HepG2 (cell line): ENCODE measurements at regions not wholly inside any gene's neighbourhood (a gene's known extent, or its start where the extent isn't known, plus 50 kb on each side); places are given as distances from the start of the nearest gene placed in this dataset.

Experiments used
- ATAC-seq: fragments of 200-7000 bp; cut with Tn5 transposase; 3 replicates; pipeline ENCODE4 v1.9.1; 2020; ENCODE audit warnings: mild to moderate bottlenecking, moderate library complexity
- BruUV-seq: library from RNA; stranded (reverse); fragments of 400-500 nt; replicated peaks from 2 replicates; lab custom pipeline; 2021; lab: Mats Ljungman, UMichigan
- CTCF ChIA-PET: fragments of 300-600 bp; formaldehyde crosslinking; extraction: SDS; loops from one replicate; lab custom pipeline; 2021; ENCODE audit warnings: low total read pairs, inconsistent platforms, low intra/inter-chr PET ratio; lab: Yijun Ruan, JAX
- POLR2A ChIA-PET: fragments of 350-600 bp; sonication (Branson Sonifier 250); formaldehyde crosslinking; loops from one replicate; lab custom pipeline; 2020; ENCODE audit warnings: antibody characterized with exemption, inconsistent platforms; lab: Yijun Ruan, JAX
- DNase-seq: peaks from one replicate; pipeline ENCODE4 v3.0.0-alpha.2; 2015; ENCODE audit warnings: low spot score
- FAIRE-seq: peaks from 3 replicates; lab custom pipeline; 2011; peaks lifted over from hg19 to GRCh38; lab: Jason Lieb, UNC
- H2AFZ ChIP-seq: one replicate; pipeline ENCODE4 v1.6.1; 2011; ENCODE audit warnings: low read length, inconsistent platforms
- H3K27ac ChIP-seq: fragments of 300-600 bp; 3 replicates; pipeline ENCODE4 v1.8.0; 2011; ENCODE audit warnings: mixed run types, mild to moderate bottlenecking, mixed read lengths, low read length, inconsistent platforms; ENCODE audit not compliant: insufficient read depth; ENCODE audit errors: extremely low read length
- H3K27me3 ChIP-seq, 2 experiments: fragments of 200-600 bp in 1 of 2; 2 replicates in 1 of 2; 3 replicates in 1 of 2; pipeline versions ENCODE4 v1.6.0 to v1.8.0; 2011; ENCODE audit warnings: low read length in 2 of 2, mild to moderate bottlenecking in 2 of 2, moderate library complexity in 2 of 2, inconsistent platforms in 1 of 2; ENCODE audit not compliant: insufficient read depth in 2 of 2, control insufficient read depth in 1 of 2
- H3K36me3 ChIP-seq, 2 experiments: fragments of 200-600 bp in 1 of 2; replicated peaks in 1 of 2; 2 replicates in 1 of 2; 3 replicates in 1 of 2; pipeline versions ENCODE4 v1.5.1 to v1.8.0; 2011; ENCODE audit warnings: low read length in 2 of 2, inconsistent platforms in 1 of 2; ENCODE audit not compliant: insufficient read depth in 2 of 2, control insufficient read depth in 1 of 2
- H3K4me1 ChIP-seq: 2 replicates; pipeline ENCODE4 v1.5.1; 2012; ENCODE audit warnings: low read length, inconsistent platforms; ENCODE audit not compliant: insufficient read depth
- H3K4me2 ChIP-seq: 2 replicates; pipeline ENCODE4 v1.6.0; 2011; ENCODE audit warnings: low read depth, low read length, inconsistent platforms
- H3K4me3 ChIP-seq, 3 experiments: fragments of 200-600 bp in 1 of 3; sonication (generic), shearing (Covaris generic) in 1 of 3; replicated peaks in 1 of 3; 2 replicates each; pipeline ENCODE4 v1.5.1; 2011 to 2016; ENCODE audit warnings: low read length in 3 of 3, inconsistent platforms in 2 of 3, low read depth in 2 of 3, mild to moderate bottlenecking in 2 of 3, control low read depth in 1 of 3, mixed read lengths in 1 of 3; ENCODE audit not compliant: insufficient read depth in 1 of 3
- H3K79me2 ChIP-seq: one replicate; pipeline ENCODE4 v1.6.1; 2011; ENCODE audit warnings: low read length, inconsistent platforms; ENCODE audit not compliant: insufficient read depth
- H3K9ac ChIP-seq: 2 replicates; pipeline ENCODE4 v1.6.0; 2011; ENCODE audit warnings: mild to moderate bottlenecking, low read depth, low read length, inconsistent platforms; ENCODE audit not compliant: insufficient read depth
- H3K9me3 ChIP-seq: 2 replicates; pipeline ENCODE4 v1.5.1; 2012; ENCODE audit warnings: mild to moderate bottlenecking, low read length
- H4K20me1 ChIP-seq: 2 replicates; pipeline ENCODE4 v1.6.0; 2011; ENCODE audit warnings: inconsistent platforms, mild to moderate bottlenecking, low read length, moderate library complexity; ENCODE audit not compliant: insufficient read depth
- DDIT3 ChIP-seq: sonication (generic); formaldehyde crosslinking; IDR thresholded peaks from 2 replicates; pipeline ENCODE4 v1.4.0; 2020; ENCODE audit warnings: mild to moderate bottlenecking, missing genetic modification reagents
- FOXO1 ChIP-seq: sonication (generic); formaldehyde crosslinking; IDR thresholded peaks from 2 replicates; pipeline ENCODE4 v1.4.0; 2020; ENCODE audit warnings: missing genetic modification reagents
- IKZF5 ChIP-seq: IDR thresholded peaks from 2 replicates; pipeline ENCODE4 v1.6.1; 2018; ENCODE audit warnings: missing genetic modification reagents, mild to moderate bottlenecking, missing compliant biosample characterization
- IRF1 ChIP-seq: sonication (generic); formaldehyde crosslinking; IDR thresholded peaks from 2 replicates; pipeline ENCODE4 v1.4.0; 2020; ENCODE audit warnings: low read depth, mild to moderate bottlenecking, missing genetic modification reagents
- JDP2 ChIP-seq: sonication (generic); formaldehyde crosslinking; IDR thresholded peaks from 2 replicates; pipeline ENCODE4 v1.8.1; 2022; ENCODE audit warnings: missing genetic modification reagents, borderline replicate concordance
- KLF6 ChIP-seq: IDR thresholded peaks from 2 replicates; pipeline ENCODE4 v1.8.0; 2016; ENCODE audit warnings: missing biosample characterization, missing genetic modification reagents
- MXD4 ChIP-seq: IDR thresholded peaks from 2 replicates; pipeline ENCODE4 v1.6.1; 2016; ENCODE audit warnings: mild to moderate bottlenecking, missing biosample characterization, missing genetic modification reagents
- TOPORS ChIP-seq: sonication (generic); formaldehyde crosslinking; IDR thresholded peaks from 2 replicates; pipeline ENCODE4 v1.8.0; 2023; ENCODE audit warnings: mild to moderate bottlenecking, missing genetic modification reagents
- YY1 ChIP-seq: IDR thresholded peaks from 2 replicates; pipeline ENCODE4 v1.6.1; 2011; ENCODE audit warnings: low read length, low read depth, moderate library complexity, mild to moderate bottlenecking; ENCODE audit not compliant: insufficient read depth, insufficient replicate concordance
- ZNF235 ChIP-seq: sonication (generic); formaldehyde crosslinking; IDR thresholded peaks from 2 replicates; pipeline ENCODE4 v1.8.1; 2023; ENCODE audit warnings: mild to moderate bottlenecking, missing genetic modification reagents, borderline replicate concordance
- ZNF260 ChIP-seq: sonication (generic); formaldehyde crosslinking; IDR thresholded peaks from 2 replicates; pipeline ENCODE4 v1.4.0; 2020; ENCODE audit warnings: missing genetic modification reagents, low read depth, mild to moderate bottlenecking, borderline replicate concordance
- ZNF784 ChIP-seq: sonication (generic); formaldehyde crosslinking; IDR thresholded peaks from 2 replicates; pipeline ENCODE4 v1.5.1; 2020; ENCODE audit warnings: missing genetic modification reagents, mild to moderate bottlenecking, borderline replicate concordance
- WGBS: methylation state at CpG from one replicate; pipeline ENCODE4 v1.1.6; 2017; ENCODE audit warnings: low lambda C conversion rate; 5-methylcytosine and 5-hydroxymethylcytosine counted together
- in situ Hi-C: cut with HindIII; loops from 2 replicates; pipeline ENCODE4 v1.10.0; 2017; ENCODE audit warnings: low pct_unique_long_range_greater_than_20kb; ENCODE audit not compliant: extremely low pct_ligation_motif_present
- intact Hi-C: fragments of 100-400 bp; cut with micrococcal nuclease; formaldehyde crosslinking; loops from one replicate; pipeline ENCODE4 v1.10.0; 2022; ENCODE audit not compliant: unreplicated experiment
- TF ChIP-seq, protein P1 (sequence below): sonication (generic); formaldehyde crosslinking; conservative IDR thresholded peaks from 2 replicates; pipeline ENCODE4 v1.4.0; 2020; ENCODE audit warnings: missing genetic modification reagents
- TF ChIP-seq, protein P2 (sequence below): sonication (generic); formaldehyde crosslinking; IDR thresholded peaks from 2 replicates; pipeline ENCODE4 v1.8.1; 2023; ENCODE audit warnings: mild to moderate bottlenecking, missing genetic modification reagents
- TF ChIP-seq, protein P3 (sequence below): sonication (generic); formaldehyde crosslinking; IDR thresholded peaks from 2 replicates; pipeline ENCODE4 v1.8.1; 2023; ENCODE audit warnings: missing genetic modification reagents, mild to moderate bottlenecking, borderline replicate concordance

DNA sequence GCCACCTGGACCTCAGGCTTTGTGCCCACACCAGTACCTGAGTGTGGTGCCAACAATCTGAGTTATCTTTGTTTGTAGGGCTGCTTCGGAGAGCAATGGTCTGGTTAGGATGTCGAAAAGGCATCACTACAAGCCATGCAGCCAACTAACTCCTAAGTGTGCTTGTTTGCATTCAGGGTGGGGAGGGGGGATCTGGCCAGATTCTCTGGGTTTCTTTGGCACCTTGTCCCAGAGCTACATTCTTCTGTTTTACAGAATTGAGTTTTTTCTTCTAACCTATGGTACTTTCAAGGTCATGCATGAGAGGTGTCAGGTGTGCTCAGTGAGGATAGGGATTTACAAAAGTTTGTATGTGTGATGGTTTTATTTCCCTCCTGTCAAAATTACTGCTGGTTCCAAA is 391.4 kb upstream of the RARB start (continued):
- TF ChIP-seq, protein P1, sequence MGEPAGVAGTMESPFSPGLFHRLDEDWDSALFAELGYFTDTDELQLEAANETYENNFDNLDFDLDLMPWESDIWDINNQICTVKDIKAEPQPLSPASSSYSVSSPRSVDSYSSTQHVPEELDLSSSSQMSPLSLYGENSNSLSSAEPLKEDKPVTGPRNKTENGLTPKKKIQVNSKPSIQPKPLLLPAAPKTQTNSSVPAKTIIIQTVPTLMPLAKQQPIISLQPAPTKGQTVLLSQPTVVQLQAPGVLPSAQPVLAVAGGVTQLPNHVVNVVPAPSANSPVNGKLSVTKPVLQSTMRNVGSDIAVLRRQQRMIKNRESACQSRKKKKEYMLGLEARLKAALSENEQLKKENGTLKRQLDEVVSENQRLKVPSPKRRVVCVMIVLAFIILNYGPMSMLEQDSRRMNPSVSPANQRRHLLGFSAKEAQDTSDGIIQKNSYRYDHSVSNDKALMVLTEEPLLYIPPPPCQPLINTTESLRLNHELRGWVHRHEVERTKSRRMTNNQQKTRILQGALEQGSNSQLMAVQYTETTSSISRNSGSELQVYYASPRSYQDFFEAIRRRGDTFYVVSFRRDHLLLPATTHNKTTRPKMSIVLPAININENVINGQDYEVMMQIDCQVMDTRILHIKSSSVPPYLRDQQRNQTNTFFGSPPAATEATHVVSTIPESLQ, result no peak
- TF ChIP-seq, all 625 proteins: peak for 0

GRCh38 chr3:25037049-25037547 is 391.0 kb upstream of the RARB start:
- POLR2A ChIA-PET, result no interaction called here
- no peak overlapping the region for H3K4me2 ChIP-seq
- WGBS, result 2% methylated on average over 6 of the region's 6 CpGs

More at GRCh38 chr3:25037049-25037547, 391.0 kb upstream of the RARB start:
- Histone ChIP-seq H3K27me3 (no peaks in the 10 kb centered on the region), H4K20me1 (no peaks in the 10 kb centered on the region), H3K79me2 (no peaks in the 10 kb centered on the region), H3K27ac (no peak overlapping the region), H3K36me3 (no peaks in the 10 kb centered on the region), H3K4me1 (no peaks in the 10 kb centered on the region), H3K9me3 (no peaks in the 10 kb centered on the region), H3K4me3 (no peak overlapping the region), H3K9ac (no peak overlapping the region), H2AFZ (no peak overlapping the region)
- FAIRE-seq (no peak), DNase-seq (no peak), ATAC-seq (no peak)
- BruUV-seq, result no TSS peak
- CTCF ChIA-PET, result no interaction called here
- in situ Hi-C loops (no loop called here), intact Hi-C loops (no loop called here)
- no peak for TF ChIP-seq DDIT3 (CRISPR knock-in tag)
- no peak for TF ChIP-seq IRF1
- TF ChIP-seq YY1, result no peak
- no peak for TF ChIP-seq IKZF5 (CRISPR knock-in tag)
- TF ChIP-seq JDP2, result no peak
- TF ChIP-seq, protein P2, sequence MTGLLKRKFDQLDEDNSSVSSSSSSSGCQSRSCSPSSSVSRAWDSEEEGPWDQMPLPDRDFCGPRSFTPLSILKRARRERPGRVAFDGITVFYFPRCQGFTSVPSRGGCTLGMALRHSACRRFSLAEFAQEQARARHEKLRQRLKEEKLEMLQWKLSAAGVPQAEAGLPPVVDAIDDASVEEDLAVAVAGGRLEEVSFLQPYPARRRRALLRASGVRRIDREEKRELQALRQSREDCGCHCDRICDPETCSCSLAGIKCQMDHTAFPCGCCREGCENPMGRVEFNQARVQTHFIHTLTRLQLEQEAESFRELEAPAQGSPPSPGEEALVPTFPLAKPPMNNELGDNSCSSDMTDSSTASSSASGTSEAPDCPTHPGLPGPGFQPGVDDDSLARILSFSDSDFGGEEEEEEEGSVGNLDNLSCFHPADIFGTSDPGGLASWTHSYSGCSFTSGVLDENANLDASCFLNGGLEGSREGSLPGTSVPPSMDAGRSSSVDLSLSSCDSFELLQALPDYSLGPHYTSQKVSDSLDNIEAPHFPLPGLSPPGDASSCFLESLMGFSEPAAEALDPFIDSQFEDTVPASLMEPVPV (CRISPR knock-in tag), result no peak
- TF ChIP-seq FOXO1 (CRISPR knock-in tag), result no peak
- TF ChIP-seq ZNF784 (CRISPR knock-in tag), result no peak
- TF ChIP-seq MXD4 (CRISPR knock-in tag), result no peak
- no peak for TF ChIP-seq ZNF260 (CRISPR knock-in tag)
- TF ChIP-seq, protein P3, sequence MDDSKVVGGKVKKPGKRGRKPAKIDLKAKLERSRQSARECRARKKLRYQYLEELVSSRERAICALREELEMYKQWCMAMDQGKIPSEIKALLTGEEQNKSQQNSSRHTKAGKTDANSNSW (CRISPR knock-in tag), result no peak
- TF ChIP-seq TOPORS (CRISPR knock-in tag), result no peak
- TF ChIP-seq KLF6 (CRISPR knock-in tag), result no peak
- TF ChIP-seq ZNF235 (CRISPR knock-in tag), result no peak
